Islet of Langerhans (tissue), 1 donor: ENCODE measurements at regions not wholly inside any gene's neighbourhood (a gene's known extent, or its start where the extent isn't known, plus 50 kb on each side); places are given as distances from the start of the nearest gene placed in this dataset.

Experiments
- FAIRE-seq: peaks from one replicate; lab custom pipeline; 2011; peaks lifted over from hg19 to GRCh38; lab: Jason Lieb, UNC

DNA sequence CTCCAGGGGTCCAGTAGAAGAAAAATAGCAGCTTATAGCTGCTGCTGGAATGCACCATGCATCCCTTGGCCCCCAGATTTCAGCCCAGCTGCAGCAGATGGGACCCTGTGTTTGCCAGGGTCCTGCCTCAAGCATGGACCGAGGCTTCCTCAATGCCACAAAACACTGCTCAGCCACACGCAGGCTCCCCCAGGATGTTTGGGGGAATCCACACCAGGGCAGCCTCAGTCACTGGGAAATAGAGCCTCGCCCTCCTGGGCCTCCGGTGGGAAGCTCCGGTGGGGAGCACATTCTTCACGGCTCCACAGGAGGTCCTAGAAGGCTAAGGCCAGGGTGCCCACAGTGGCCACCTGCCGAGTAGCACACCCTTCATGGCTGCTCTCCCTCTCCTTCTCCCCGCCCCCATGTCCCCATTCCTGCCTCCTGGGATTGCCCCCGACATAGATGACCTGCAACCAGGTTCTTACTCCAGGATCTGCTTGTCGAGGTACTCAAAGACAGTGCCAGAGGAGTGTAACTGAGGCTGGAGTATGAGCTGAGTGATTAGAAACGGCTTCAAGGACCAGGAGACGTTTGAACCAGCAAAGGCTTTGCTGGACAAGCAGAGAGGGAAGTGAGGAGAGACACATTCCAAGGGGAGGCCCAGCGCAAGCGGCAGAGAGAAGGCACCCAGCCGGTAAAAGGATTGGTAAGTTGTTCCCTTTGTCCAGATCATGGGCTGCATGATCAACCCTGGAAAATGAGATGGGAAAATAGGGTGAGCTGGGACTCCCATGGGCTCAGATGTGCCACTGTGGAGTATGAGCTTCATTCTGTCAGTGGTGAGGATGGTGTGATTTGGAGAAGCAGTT lies 110.7 kb upstream of the UQCRFS1 start:
- no peak for FAIRE-seq

DNA sequence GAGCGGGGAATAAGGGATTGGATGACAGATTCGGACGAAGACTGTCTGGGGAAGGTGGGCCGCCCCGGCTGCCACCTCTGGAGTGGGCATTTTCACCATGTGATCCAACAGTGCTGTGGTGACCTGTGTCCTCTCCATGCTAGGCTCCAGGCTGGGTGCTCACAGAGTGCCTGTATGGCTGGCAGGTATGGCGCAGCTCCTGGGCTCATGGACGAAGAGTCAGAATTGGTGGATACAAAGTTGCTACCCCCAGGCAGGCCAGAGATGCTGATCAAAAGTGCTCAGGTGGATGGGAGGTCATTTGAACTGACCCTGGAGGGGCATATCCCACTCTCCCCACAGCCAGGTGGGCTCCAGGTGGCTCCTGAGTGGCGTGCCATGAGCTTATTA lies 111.3 kb upstream of the UQCRFS1 start:
- FAIRE-seq: no peak

DNA sequence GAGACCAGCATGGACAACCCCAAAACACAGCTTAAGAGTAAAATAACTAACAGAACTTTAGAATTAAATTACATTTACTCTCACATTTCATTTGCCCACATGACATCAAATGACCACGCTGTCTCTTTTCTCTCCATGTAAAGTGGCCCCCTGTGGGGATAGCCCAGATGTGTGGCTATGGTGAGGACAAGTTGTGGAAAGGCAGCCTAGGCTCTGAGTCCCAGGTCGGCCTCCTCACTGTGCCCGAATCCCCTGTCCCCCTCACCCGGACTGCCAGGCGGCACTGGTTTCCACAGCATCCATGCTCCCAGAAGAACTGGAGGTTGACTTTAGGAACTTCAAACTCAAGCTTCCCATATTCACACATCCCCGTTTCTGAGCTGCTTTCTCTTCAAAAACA lies 111.8 kb upstream of the UQCRFS1 start:
- FAIRE-seq: no peak

DNA sequence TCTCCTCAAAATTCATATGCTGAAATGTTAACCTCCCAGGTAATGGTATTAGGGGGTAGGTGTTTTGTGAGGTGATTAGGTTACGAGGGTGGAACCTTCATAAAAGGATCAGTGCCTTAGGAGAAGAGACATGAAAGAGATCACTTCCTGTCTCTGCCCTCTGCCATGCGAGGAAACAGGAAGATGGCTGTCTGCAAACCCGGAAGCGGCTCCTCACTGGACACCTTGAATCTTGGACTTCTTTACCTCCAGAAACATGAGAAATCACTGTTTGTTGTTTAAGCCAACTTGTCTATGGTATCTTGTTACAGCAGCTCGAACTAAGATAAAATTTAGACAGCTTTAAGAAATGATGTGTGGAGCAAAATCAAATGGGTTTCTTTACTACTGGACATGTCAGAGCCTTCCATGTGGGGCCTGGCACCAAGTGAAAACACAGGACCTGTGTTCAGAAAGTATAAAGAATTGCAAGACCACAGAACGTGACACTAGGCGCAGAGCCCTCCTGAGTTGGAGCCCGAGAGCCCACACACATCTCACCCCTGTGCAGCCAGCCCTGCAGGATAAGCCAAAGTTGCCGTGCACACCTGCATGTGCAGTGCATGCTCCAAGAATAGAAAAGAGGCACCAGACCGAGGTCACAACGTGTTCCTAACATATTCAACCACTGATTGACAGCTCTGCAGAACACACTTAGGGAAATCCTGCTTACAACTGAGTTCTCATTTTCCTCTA lies 112.5 kb upstream of the UQCRFS1 start:
- no peak for FAIRE-seq

DNA sequence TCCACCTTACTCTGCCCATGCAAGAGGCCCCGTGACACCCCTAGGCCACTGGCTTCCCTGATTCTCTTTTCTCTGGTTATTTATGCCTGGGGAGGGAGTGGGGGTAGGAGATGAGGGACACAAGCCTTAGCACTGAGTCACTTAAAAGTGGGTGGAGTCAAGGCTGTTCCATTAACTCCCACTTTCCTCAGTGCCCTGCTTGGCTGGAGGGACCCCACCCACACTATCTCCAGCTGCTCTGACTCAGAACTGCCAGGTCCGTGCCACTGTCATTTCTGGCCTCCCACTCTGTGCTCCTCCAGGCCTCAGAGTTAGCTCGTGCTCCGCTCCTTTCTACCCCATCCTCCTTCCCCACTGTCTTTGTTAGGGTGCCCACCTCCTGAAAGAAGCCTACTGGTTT lies 113.4 kb upstream of the UQCRFS1 start:
- FAIRE-seq: no peak

DNA sequence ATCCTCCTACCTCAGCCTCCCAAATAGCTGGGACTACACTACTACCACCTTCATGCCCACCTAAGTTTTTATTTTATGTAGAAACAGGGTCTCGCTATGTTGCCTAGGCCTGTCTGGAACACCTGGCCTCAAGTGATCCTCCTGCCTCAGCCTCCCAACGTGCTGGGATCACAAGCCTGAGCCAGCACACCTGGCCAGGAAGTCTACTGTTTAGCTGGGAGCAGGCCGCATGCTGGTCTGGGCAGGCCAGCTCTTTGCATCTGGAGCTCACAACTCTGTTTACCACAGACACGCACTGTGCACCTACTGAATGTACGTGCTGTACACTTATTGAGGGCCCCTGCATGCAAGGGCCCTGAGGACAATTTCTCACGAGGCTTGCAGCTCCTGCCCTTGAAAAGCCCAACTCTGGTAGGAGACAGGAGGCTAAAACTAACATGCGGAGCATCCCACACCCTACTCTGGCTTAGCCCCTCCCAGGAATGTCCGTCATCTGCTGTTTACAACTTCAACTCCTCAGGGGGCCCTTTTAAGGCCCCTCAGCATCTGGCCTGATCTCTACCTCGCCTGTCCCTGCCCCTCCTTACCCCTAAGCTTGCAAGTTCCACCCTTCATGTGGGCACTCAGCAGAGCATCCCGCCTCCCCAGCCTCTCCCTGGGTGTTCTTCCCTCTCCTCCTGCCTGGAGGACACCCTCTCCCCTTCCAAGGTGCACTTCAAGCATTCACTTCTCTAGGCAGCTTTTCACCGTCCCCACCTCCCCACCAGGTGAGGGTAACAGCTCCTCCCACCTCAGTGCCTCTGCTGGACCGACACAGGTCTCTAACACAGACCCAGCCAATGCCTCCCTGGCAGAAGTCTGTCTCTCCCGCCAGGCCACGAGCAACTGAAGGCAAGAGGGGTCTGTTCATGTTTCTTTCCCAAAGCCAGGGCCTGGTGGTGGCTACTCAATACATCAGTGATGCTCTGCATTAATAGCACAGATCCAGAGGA lies 114.2 kb upstream of the UQCRFS1 start:
- FAIRE-seq: no peak

DNA sequence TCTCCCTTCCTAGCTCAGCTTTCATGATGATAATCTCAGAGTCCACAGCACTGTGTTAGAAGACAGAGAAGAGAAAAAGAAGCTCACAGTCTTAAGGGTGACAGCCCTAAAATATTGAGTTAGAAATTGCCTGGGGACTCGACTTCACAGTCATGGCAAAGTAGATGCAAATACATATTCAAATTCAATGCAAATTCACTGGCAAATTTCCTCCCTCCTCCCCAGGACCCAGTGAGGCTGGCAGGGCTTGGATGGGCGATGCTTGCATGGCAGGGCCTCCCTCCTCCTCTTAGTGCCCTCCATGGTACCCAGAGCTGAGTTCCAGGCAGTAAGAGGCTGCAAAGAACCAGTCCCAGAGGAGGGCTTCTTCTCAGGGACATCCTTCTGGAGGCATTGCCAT lies 115.6 kb upstream of the UQCRFS1 start:
- FAIRE-seq: no peak

DNA sequence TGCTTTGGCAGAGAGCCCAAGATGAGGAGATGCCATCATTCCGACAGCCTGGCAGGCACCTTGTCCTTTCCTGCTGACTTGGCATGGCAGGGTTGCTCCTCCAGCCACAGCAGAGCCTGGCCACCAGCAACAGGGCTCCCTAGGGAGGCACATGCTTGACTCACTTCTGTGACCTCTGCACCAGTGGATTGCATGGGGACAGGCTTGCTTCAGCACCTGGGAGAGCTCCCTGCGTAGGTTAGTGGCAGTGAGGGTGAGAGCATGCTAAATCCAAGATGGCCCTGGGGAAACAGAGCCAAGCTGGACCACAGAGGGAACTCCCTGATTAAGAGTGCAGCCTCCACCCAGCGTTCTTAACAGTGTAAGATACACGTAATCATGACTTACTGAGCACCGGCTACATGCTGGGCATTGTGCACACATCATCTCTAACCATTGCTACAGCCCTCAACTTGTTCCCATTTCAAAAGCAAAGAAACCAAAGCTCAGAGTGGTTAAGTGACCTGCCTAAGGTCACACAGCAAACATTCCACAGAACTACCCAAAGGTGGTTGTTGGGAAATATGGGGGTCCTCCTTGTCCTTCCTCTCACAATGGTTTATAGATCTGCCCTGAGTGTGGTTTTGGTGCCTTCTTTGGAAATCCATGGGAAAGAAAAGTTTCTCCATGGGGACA lies 116.6 kb upstream of the UQCRFS1 start:
- no peak for FAIRE-seq

DNA sequence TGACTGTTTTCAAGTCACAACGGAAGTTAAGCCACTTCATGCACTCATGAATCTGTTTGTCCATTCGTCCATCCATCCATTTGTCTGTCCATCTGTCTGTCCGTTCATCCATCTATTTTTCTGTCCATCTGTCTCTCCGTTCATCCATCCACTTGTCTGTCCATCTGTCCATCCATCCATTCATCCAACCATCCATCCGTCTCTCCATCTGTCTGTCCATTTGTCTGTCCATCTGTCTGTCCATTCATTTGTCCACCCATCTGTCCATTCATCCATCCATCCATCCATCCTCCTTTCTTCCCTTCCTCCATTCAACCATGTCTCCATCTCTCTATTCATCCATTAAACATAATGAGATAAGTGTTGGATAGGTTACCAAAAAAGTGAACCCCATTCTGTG lies 123.5 kb upstream of the UQCRFS1 start:
- no peak for FAIRE-seq

DNA sequence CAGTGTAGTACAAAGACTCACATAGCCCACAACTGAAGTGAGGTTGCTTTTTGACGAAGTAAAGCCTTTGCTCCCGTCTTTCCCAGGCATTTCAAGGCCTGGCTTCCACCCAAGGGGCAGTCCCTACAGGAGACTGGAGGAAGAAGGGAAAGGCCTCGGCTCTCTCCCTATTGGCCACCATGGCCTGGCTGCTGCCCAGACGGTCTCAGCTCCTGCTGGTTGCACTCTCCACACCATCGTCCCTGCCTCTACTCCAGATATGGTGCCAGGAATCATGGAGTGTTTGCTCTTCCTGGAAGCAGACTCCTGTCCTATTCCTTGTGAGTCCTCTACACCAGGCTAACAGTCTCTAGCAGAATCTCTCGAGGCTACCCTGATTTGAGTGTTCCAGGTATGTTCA lies 124.1 kb upstream of the UQCRFS1 start:
- FAIRE-seq: no peak

DNA sequence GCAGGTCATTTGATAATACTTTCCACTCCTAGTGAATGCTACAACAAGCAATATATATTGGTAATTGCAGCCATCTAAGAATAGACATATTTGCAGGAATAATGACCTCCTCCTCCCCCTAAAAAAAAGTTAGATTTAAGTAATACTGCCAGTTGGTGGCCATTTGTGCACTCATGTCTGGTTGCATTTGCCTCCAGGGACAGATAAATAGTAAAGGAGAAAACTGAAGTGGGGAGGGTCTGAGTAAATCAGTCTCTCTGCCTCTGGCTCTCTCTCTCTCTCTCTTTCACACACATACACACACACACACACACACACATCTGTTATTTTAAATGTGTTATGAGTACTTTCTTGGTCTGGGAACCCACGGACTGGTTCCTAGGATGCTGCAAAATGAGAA lies 125.5 kb upstream of the UQCRFS1 start:
- FAIRE-seq: no peak

DNA sequence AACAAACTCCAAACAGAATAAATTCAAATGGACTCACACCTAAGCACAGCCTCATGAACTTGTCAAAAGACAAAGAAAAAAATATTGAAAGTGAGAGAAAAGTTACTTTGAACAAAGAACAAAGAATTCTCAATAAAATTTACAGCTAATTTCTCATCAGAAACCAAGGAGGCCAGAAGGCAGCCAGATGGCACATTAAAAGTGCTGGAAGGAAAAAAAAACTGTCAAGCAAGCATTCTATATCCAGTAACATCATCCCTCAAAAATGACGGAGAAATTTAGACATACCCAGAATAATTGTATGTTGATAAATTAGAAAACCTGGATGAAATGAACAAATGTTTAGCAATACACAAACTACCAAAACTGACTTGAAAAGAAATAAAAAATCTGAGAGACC lies 129.8 kb upstream of the UQCRFS1 start:
- no peak for FAIRE-seq

DNA sequence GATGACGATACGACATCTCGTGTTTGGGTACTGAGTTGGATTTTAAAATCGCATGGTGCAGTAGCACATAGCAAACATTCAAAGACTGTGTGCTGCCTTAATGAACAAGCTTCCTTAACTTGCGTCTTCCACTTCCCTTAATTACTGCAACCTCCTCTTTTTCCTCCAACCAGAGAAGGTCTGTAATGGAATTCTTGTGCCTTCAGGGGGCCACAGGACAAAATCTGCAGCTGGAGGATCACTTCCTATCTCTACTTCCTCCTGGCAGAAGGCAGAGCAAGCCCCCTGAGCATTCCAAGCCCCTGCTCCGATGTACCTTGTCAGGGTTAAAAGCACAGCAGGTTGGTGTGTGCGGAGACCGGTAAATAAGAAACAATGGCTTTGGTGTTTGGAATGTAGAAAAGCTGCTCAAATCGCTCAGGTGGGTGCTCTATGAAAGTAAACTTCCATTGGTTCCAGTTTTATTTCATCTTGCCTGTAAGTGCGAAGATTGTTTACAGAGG lies 151.3 kb upstream of the UQCRFS1 start:
- FAIRE-seq: no peak

DNA sequence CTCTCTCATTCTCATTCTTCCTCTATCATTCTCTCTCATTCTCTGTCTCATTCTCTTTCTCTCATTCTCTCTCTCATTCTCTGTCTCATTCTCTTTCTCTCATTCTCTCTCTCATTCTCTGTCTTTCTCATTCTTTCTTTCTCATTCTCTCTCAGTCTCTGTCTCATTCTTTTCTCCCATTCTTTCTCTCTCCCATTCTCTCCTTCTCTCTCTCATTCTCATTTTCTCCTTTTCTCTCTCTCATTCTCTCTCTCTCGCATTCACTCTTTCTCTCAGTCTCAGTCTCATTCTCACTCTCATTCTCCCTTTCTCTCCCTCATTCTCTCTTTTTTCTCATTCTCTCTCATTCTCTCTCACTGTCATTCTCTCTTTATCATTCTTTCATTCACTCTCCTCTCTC lies 152.0 kb upstream of the UQCRFS1 start:
- FAIRE-seq: no peak

DNA sequence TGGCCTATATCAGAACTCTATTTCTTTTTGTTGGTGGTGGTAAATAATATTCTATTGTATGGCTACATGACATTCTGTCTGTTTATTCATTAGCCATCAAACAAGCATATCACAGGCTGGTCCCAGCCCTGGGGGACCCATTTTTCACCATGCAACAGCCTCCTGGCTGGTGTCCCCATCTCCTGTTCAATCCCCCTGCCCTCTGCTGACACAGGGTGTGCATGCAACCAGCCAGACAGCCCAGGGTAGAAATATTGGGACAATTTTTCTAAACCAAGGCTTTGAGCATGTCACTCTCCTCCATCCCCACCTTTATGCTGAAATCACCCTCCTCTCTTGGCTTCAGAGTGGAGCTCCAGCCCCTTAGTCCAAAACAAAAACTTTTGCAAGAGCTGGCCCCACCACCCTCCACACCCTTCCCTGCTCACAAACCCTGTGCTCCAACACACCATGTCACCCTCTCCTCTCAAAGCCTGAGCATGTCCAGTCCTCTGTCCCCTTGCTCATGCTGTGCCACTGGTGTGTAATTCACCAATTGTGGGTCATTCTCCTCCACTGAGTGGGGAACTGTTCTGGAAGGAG lies 153.0 kb upstream of the UQCRFS1 start:
- no peak for FAIRE-seq

DNA sequence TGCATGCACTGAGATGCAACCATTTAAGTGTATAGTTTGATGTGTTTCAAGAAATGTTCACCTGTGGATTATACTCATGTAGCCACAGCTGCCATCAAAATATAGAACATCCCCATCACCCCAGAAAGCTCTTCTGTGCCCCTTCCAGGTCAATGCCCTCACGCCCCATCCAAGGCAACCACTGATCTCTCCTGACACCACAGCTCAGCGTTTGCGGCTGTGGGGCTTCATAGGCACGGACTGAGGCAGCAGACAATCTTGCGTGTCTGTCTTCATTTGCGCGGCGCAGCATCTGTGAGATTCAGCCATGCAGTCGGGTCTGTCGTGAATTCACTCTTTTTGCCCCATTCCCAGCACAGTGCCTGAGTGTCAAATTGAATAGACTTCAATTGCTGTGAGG lies 153.8 kb upstream of the UQCRFS1 start:
- no peak for FAIRE-seq

DNA sequence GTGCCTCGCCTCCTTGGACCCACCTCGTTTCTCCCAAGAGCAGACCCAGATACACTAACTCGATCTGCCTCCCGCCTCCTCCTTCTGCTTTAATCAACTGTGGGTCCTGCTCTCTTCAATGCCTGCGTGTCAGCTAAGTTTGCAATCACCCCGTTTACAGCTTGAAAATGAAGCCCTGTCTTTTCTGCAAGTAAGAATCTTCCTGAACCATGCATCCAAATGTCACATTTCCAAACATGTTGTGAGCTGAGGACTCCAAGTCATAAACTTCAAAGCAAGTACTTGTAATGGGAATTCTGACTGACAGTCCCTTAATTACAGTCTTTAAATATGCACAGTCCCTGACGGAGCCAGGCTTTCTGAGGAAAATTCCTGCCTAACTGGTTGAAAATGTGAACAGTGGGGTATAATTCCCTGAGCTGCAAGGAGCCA lies 154.9 kb upstream of the UQCRFS1 start:
- no peak for FAIRE-seq

DNA sequence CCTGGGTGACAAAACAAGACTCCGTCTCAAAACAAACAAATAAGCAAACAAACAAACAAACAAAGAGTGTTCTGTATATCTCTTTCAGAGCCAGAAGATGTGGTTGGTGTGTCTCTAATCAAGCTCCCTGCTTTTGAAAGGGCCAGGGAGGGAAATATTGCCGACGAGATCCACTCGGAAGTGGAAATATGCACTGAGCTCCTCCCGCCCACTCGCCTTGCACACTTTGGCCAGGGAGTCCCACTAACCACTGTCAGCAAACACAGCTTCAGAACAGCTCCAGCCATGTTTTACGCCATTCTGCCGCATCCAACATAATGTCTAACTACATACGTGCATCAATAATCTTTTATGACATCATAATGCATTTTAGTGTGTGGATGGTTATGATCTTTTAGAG lies 155.5 kb upstream of the VSTM2B start:
- FAIRE-seq: no peak

DNA sequence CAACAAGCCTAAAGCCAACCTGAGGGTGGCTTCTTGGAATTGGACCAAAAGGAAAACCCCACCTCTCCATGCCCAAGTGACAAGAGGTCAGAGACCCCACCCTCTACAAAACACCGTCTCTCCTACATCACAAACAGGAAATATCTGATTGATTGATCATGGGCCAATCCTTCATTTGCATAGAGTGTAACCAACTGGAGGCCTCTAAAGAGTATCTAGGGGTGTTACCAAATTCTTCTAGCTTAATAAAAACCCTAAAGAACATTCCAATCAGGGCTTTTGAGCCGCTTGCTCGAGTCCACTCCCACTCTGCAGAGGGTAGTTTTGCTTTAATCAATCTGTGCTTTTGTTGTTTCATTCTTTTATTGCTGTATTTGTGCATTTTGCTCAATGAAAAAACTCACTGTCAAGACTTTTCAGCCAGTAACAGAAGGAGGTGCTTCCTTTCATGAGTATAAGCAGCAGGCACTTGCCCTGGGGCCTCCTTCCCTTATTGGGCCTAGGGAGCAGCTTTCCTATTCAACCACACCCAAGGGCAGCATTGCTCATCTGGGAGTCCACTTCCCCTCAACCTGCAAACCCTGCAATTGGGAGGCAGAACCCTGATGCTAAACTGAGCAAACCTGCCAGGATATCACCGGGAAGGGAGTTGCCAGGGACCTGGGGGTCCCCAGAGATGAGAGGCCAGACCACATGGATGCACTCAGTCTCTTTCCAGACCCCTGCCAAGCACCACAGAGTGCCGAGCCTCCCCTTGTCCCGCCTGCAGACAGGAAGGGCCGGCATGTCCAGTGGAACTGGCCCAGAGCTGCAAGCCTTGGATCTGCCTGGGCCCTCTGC lies 154.3 kb upstream of the VSTM2B start:
- no peak for FAIRE-seq

DNA sequence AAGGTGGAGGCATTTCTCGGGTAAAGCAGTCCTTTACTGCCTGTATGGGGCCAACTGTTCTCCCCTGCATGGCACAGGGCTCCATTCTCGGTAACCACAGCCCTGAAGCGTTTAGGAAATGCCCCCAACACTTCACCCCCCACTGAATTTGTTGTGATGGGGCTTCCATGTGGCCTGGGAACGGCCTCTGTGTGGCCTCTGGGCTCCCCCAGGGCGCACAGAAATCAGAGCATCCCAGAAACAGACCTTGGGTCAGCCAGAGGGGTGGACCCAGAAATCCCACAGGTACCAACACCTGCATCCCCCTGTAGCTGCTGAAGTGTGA lies 153.7 kb upstream of the VSTM2B start:
- FAIRE-seq: no peak

DNA sequence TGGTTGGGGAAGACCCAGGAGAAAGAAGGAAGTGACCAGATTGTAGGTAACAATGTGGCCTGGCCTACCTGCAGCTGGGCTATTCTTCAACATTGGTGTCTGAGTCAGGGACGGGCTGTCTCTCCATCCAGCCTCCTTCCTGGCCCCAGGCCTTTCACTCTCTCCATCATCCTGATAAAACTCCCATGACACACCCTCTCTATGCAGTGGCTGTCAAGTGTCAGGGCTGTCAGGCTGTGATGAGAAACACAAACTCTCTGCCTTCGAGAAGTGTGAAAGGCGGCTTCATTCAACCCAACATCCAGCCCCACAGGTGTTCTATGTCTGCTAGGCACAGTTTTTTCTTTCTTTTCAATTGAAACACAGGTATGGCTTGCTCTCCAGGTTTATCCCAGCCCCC lies 153.3 kb upstream of the VSTM2B start:
- FAIRE-seq: no peak
